Panc1 (cell line): ENCODE measurements at regions not wholly inside any gene's neighbourhood (a gene's known extent, or its start where the extent isn't known, plus 50 kb on each side); places are given as distances from the start of the nearest gene placed in this dataset.

ENCODE experiments used
- ATAC-seq: fragments of 200-7000 bp; cut with Tn5 transposase; 2 replicates; pipeline ENCODE4 v1.9.1; 2020; ENCODE audit warnings: mild to moderate bottlenecking, moderate library complexity
- BruUV-seq: library from RNA; stranded (reverse); fragments of 400-500 nt; replicated peaks from 2 replicates; lab custom pipeline; 2021; lab: Mats Ljungman, UMichigan
- CTCF ChIA-PET: fragments of 300-600 bp; sonication (Branson Sonifier 250); formaldehyde crosslinking; loops from one replicate; lab custom pipeline; 2022; ENCODE audit warnings: antibody characterized with exemption; lab: Charles Lee
- POLR2A ChIA-PET: fragments of 300-600 bp; sonication (Branson Sonifier 250); formaldehyde crosslinking; loops from one replicate; lab custom pipeline; 2022; ENCODE audit warnings: antibody characterized with exemption; lab: Charles Lee
- DNase-seq: peaks from one replicate; pipeline ENCODE4 v3.0.0-alpha.2; 2010; ENCODE audit warnings: low read depth, low spot score
- H3K27ac ChIP-seq: 2 replicates; pipeline ENCODE4 v1.5.1; 2011; ENCODE audit warnings: mild to moderate bottlenecking, low read length, inconsistent platforms
- H3K27me3 ChIP-seq: fragments of 200-500 bp; sonication (Bioruptor generic); 2 replicates; pipeline ENCODE4 v1.6.0; 2014; ENCODE audit warnings: low read length, inconsistent platforms; ENCODE audit not compliant: control insufficient read depth, insufficient read depth
- H3K36me3 ChIP-seq: fragments of 200-500 bp; sonication (Bioruptor generic); 2 replicates; pipeline ENCODE4 v1.5.1; 2014; ENCODE audit warnings: inconsistent platforms, mild to moderate bottlenecking, low read length, moderate library complexity; ENCODE audit not compliant: control insufficient read depth, insufficient read depth
- H3K4me1 ChIP-seq: 2 replicates; pipeline ENCODE4 v1.5.1; 2011; ENCODE audit warnings: inconsistent platforms, mild to moderate bottlenecking, low read length, moderate library complexity; ENCODE audit not compliant: control insufficient read depth, insufficient read depth
- H3K4me3 ChIP-seq, 2 experiments: 2 replicates each; pipeline ENCODE4 v1.5.1; 2011 to 2012; ENCODE audit warnings: low read depth in 2 of 2, low read length in 2 of 2, mild to moderate bottlenecking in 2 of 2, inconsistent platforms in 1 of 2, moderate library complexity in 1 of 2
- H3K9me3 ChIP-seq: fragments of 200-500 bp; sonication (Bioruptor generic); 2 replicates; pipeline ENCODE4 v1.5.1; 2014; ENCODE audit warnings: low read depth, mild to moderate bottlenecking, inconsistent platforms, low read length, moderate library complexity; ENCODE audit not compliant: control insufficient read depth, insufficient read depth
- CTCF ChIP-seq: fragments of 450-650 bp; IDR thresholded peaks from 2 replicates; pipeline ENCODE4 v1.5.1; 2017; ENCODE audit warnings: mild to moderate bottlenecking
- POLR2AphosphoS5 ChIP-seq: IDR thresholded peaks from 2 replicates; pipeline ENCODE4 v1.6.1; 2012; ENCODE audit warnings: mild to moderate bottlenecking, low read depth, low read length, moderate library complexity
- REST ChIP-seq, 2 experiments: IDR thresholded peaks; 2 replicates each; pipeline ENCODE4 v1.6.1; 2011 to 2012; ENCODE audit warnings: low read depth in 2 of 2, control low read depth in 1 of 2, low read length in 1 of 2, mild to moderate bottlenecking in 1 of 2, moderate library complexity in 1 of 2; ENCODE audit not compliant: insufficient read depth in 1 of 2
- SIN3A ChIP-seq: IDR thresholded peaks from 2 replicates; pipeline ENCODE4 v1.6.1; 2012; ENCODE audit warnings: low read depth, mild to moderate bottlenecking, low read length, moderate library complexity, borderline replicate concordance; ENCODE audit not compliant: insufficient read depth
- TCF7L2 ChIP-seq: IDR thresholded peaks from 2 replicates; pipeline ENCODE4 v1.6.1; 2011; ENCODE audit warnings: mild to moderate bottlenecking, low read depth, low read length, inconsistent platforms
- in situ Hi-C: cut with HindIII; loops from 2 replicates; pipeline ENCODE4 v1.10.0; 2016; ENCODE audit warnings: low sequenced_read_pairs, low pct_unique_long_range_greater_than_20kb
- intact Hi-C: fragments of 100-400 bp; cut with micrococcal nuclease; formaldehyde crosslinking; loops from one replicate; pipeline ENCODE4 v1.10.0; 2022; ENCODE audit not compliant: unreplicated experiment

GRCh38 chr5:107263387-107264018 is 407.2 kb downstream of the EFNA5 start:
- H3K27me3 ChIP-seq = no peaks in the 10 kb centered on the region
- CTCF ChIA-PET = no interaction called here
- no TSS peak for BruUV-seq
- TF ChIP-seq POLR2AphosphoS5 = no peak
- no peak for TF ChIP-seq CTCF
- TF ChIP-seq SIN3A = no peak
- TF ChIP-seq REST (IDR thresholded peaks at IDR 0.05; ENCODE audit: insufficient read depth in 1 of 2, low read depth in 2 of 2, low read length in 1 of 2) = no peak
- TF ChIP-seq TCF7L2 = no peak
- in situ Hi-C loops (no loop called here), intact Hi-C loops (loop anchor here (10.0 kb wide), 1 partner anchor 151 kb away; no protein-coding TSS in a partner anchor)
- no peaks in the 10 kb centered on the region for H3K9me3 ChIP-seq
- no peak overlapping the region for H3K4me3 ChIP-seq
- ATAC-seq (no peak), DNase-seq (no peak)
- no peaks in the 10 kb centered on the region for H3K36me3 ChIP-seq
- POLR2A ChIA-PET = no interaction called here
- H3K27ac ChIP-seq = no peak overlapping the region
- H3K4me1 ChIP-seq = no peaks in the 10 kb centered on the region

- intact Hi-C loops = no loop called here
Observed at GRCh38 chr5:107257885-107258520, 412.7 kb downstream of the EFNA5 start.

More at GRCh38 chr5:107257885-107258520, 412.7 kb downstream of the EFNA5 start:
- Histone ChIP-seq H3K27ac (no peak overlapping the region), H3K36me3 (no peaks in the 10 kb centered on the region), H3K4me3 (no peak overlapping the region), H3K27me3 (no peaks in the 10 kb centered on the region), H3K4me1 (no peaks in the 10 kb centered on the region), H3K9me3 (no peaks in the 10 kb centered on the region)
- in situ Hi-C loops = no loop called here
- ChIA-PET CTCF (interaction anchor here (1.0 kb wide), 1 partner anchor 10 kb away, joined by 3 read pairs; no protein-coding TSS in a partner anchor), POLR2A (interaction anchor here (0.8 kb wide), 1 partner anchor 7 kb away, joined by 5 read pairs; no protein-coding TSS in a partner anchor)
- BruUV-seq = no TSS peak
- no peak for DNase-seq
- no peak for TF ChIP-seq SIN3A
- TF ChIP-seq POLR2AphosphoS5 = no peak
- no peak for TF ChIP-seq TCF7L2
- TF ChIP-seq CTCF = no peak
- no peak for TF ChIP-seq REST (IDR thresholded peaks at IDR 0.05; ENCODE audit: insufficient read depth in 1 of 2, low read depth in 2 of 2, low read length in 1 of 2)
- ATAC-seq = no peak
